ENCODE measurements at regions not wholly inside any gene's neighbourhood (a gene's known extent, or its start where the extent isn't known, plus 50 kb on each side); places are given as distances from the start of the nearest gene placed in this dataset.

DNA sequence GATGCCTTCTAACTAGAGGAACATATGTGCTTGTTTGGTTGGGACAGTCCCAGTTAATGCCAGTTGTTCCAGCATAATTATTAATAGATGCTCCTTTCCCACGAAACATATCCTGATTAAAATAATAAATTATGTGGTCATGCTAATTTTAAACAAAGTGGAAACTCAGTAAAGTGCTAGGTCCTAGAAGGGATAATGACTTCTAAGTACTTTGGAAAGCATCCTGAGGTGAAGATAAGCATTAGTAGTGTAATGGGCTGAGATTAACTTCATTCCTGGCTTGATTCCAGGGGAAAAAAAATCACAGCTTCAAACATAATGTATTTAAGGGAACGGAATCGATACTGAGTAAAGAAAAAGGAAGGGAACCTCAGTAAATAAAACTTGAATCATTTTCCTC is 213.7 kb upstream of the SNX2 start:
- CTCF ChIA-PET, result interaction anchor here (1.0 kb wide), 1 partner anchor 12 kb away, joined by 4 read pairs; no protein-coding TSS in a partner anchor
- POLR2A ChIA-PET, result no interaction called here
- DNase-seq (ENCODE audit: extremely low spot score), result no peak
- TF ChIP-seq, protein P1, sequence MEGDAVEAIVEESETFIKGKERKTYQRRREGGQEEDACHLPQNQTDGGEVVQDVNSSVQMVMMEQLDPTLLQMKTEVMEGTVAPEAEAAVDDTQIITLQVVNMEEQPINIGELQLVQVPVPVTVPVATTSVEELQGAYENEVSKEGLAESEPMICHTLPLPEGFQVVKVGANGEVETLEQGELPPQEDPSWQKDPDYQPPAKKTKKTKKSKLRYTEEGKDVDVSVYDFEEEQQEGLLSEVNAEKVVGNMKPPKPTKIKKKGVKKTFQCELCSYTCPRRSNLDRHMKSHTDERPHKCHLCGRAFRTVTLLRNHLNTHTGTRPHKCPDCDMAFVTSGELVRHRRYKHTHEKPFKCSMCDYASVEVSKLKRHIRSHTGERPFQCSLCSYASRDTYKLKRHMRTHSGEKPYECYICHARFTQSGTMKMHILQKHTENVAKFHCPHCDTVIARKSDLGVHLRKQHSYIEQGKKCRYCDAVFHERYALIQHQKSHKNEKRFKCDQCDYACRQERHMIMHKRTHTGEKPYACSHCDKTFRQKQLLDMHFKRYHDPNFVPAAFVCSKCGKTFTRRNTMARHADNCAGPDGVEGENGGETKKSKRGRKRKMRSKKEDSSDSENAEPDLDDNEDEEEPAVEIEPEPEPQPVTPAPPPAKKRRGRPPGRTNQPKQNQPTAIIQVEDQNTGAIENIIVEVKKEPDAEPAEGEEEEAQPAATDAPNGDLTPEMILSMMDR (IDR thresholded peaks at IDR 0.05; ENCODE audit: control extremely low read depth, extremely low read depth, low read depth, missing control alignments), result no peak

DNA sequence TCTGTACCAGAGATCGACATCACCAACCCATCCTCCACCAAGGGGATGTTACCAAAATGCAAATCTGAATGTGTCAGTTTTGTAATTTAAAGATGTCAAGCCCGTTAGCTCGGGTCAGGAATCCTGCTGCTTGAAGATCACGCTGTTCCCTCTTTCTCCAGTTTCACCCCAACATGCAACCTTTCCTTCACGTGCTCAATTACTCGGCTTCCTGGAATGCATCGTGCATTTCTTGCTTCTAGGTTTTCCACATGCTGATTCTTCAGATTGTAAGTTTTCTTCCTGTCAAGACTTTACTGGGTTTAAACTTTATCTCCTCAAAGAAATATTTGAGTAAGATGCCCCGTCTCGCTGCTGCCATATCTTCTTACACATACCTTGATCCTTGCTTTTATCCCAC is 209.5 kb upstream of the SNX2 start:
- CTCF ChIA-PET, result interaction anchor here (1.1 kb wide), 1 partner anchor 11 kb away, joined by 3 read pairs; no protein-coding TSS in a partner anchor
- POLR2A ChIA-PET, result no interaction called here
- no peak for DNase-seq (ENCODE audit: extremely low spot score)
- TF ChIP-seq, protein P1 (IDR thresholded peaks at IDR 0.05; ENCODE audit: control extremely low read depth, extremely low read depth, low read depth, missing control alignments), result no peak

DNA sequence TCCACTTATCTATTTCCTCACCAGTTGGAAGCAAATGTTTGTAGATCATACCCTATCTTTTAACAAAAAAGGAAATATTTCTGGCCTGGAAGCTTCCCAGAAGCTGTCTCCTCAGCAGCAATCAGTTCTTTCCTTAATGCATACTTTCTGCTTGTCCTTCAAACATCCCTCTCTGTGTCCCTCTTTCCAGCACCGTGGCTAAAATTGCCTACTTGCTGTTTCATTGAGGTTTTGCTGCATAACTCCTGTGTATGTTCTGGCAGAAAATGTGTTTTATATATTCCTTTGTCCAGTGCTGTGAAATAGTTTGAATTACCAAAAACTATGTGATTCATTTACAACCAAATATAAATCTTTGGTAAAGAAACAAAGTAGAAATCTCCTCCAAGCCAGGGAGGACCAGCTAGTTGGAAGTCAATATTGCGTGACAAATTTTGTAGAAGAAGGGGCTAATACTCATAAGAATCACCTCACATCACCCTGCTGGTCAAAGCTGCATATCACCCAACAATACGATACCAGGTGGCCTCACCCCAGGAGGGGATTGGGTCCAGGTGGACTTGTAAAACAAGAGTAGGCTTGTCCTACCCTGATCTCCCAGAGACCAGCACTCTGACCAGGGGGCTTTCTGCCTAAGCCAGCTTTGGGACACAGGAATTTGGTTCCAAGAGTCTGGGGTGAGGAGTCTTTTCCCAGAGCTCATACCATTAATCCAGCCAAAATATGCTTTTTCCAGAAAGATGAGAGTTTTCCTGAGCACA is 198.4 kb upstream of the SNX2 start:
- ChIA-PET POLR2A (no interaction called here), CTCF (interaction anchor here (0.7 to 1.1 kb wide), 2 partner anchors 10 to 12 kb away, joined by 3 read pairs; no protein-coding TSS in a partner anchor)
- no peak for DNase-seq (ENCODE audit: extremely low spot score)
- TF ChIP-seq, protein P1 (IDR thresholded peaks at IDR 0.05; ENCODE audit: control extremely low read depth, extremely low read depth, low read depth, missing control alignments), result no peak

DNA sequence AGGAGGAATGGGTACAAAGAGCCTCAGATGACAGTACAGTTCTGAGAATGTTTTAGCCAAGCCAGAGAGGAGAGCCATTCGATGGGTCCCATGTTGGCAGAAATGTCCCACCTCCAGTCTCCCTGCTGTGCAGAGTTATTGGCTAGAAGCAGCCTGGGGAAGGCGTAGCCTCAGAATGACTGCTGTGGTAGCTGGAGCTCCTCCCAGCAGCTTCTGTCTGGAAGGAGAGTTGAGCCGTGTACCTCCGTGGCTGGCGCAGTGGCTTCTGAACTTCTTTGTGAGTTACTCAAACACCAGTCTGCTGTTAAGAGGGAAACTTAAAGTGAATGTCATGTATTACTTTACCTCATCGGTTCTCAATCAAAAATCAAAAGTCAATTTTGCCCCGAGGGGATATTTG is 193.3 kb upstream of the SNX2 start:
- CTCF ChIA-PET, result interaction anchor here (1.4 kb wide), 1 partner anchor 14 kb away, joined by 3 read pairs; no protein-coding TSS in a partner anchor
- TF ChIP-seq, protein P1 (IDR thresholded peaks at IDR 0.05; ENCODE audit: control extremely low read depth, extremely low read depth, low read depth, missing control alignments), result no peak

DNA sequence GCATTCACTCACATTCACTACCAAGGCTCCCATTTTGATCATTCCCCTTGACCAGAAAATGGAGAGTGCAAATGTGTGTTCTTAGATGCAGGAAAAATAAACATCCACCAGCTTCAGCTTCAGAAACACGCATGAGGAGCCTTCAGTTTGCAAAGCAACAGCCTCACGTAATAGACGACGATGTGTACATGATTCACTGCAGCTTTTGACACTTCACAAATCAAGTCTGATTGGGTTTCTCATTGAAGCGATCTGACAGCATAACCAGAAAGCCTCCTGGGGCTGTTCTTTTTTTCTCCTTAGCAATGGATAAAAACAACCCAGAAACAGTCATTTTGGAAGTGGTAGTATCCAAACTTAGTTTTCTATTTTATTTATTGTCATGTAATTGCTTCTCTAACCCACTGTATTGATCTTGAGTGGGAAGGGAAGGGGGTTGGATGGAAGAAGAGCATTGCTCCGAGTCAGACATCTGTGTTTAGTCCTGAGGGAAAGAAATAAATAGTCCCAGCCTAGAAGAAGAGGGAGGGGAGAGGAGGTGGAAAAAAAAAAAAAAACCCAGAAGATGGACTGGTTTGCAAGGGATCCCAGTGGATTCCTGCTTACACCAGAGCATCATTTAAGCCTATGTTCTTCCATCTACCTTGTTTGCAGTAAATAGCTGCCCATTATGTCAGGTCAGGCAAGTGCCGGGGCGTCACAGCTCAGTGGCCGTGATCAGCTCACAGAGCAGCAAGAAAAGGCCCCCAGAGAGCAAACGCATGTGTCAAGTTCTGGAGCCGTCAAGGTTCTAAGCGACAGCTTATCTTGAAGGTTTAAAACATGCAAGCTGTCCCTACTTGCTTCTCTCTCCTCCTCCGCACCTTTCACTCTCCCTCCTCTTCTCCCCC is 190.2 kb upstream of the SNX2 start:
- CTCF ChIA-PET, result no interaction called here
- POLR2A ChIA-PET, result no interaction called here

More for the DNA sequence above, 193.3 kb upstream of the SNX2 start:
- POLR2A ChIA-PET, result no interaction called here
- DNase-seq (ENCODE audit: extremely low spot score), result no peak

DNA sequence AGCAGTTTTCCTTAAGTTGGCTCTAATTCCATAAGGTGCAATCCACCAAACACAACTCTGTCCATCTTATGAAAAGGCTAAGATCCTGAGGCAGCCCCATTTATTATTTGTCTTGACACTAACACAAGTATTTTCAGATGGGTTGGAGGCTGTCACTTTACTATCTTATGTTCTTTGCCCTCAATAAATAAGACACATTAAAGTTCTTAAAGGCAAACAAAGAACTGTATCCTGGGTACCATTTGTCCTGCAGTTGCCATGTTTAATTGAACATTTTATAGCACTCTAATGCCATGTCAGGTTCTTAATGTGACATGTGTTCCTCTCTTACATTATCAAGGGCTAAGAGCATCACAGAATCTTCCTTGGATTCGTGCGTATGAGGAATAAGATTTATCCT is 189.5 kb upstream of the SNX2 start:
- POLR2A ChIA-PET, result no interaction called here
- TF ChIP-seq, protein P1 (IDR thresholded peaks at IDR 0.05; ENCODE audit: control extremely low read depth, extremely low read depth, low read depth, missing control alignments), result no peak
- CTCF ChIA-PET, result no interaction called here
- DNase-seq (ENCODE audit: extremely low spot score), result no peak

More for the DNA sequence above, 190.2 kb upstream of the SNX2 start:
- no peak for DNase-seq (ENCODE audit: extremely low spot score)
- TF ChIP-seq, protein P1 (IDR thresholded peaks at IDR 0.05; ENCODE audit: control extremely low read depth, extremely low read depth, low read depth, missing control alignments), result no peak

All from GM10248 (cell line).